Fibroblast of mammary gland (primary cell): ENCODE measurements at regions not wholly inside any gene's neighbourhood (a gene's known extent, or its start where the extent isn't known, plus 50 kb on each side); places are given as distances from the start of the nearest gene placed in this dataset.

Source experiments
- DNase-seq: peaks from one replicate; pipeline ENCODE4 v3.0.0-alpha.2; 2010; ENCODE audit warnings: low read depth
- H3K4me3 ChIP-seq: 2 replicates; pipeline ENCODE4 v1.5.1; 2011; ENCODE audit warnings: low read depth, mild to moderate bottlenecking, low read length, moderate library complexity; ENCODE audit not compliant: control insufficient read depth
- TF ChIP-seq, protein P1 (sequence below): conservative IDR thresholded peaks from 2 replicates; pipeline ENCODE4 v1.5.1; 2011; ENCODE audit warnings: low read depth, low read length, inconsistent platforms; ENCODE audit not compliant: control insufficient read depth, insufficient read depth

DNA sequence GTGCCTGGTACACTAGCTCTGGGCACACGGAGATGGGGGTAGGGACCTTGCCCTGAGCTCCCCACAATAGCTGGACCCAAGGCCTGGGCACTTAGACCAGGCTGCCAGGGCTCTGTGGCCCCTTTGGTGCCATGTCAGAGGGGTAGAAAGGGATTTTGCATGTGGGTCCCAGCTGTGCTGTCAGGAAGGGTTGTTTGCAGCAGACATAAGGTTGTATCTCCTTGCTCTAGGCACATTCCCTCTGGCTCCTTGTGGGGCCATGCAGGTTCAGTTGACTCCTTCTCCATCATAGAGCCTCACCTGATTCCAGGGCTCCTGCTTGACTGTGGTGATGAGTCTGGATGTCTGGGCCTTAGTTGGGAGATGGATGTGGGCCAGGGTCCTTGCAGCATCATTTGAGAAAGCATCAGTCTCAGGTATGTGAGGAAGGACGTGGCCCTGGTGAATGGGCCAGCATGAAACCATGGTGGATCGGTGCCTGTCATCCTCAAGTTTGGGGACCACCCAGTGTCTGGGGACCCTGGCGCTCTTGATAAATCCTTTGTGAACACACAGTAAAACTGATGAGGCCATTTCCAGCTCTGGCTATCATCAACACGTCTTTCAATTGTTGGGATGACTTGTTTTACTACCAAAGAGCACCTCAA, 461.9 kb upstream of the HS6ST1 start:
- H3K4me3 ChIP-seq, result no peak overlapping the region
- TF ChIP-seq, protein P1, sequence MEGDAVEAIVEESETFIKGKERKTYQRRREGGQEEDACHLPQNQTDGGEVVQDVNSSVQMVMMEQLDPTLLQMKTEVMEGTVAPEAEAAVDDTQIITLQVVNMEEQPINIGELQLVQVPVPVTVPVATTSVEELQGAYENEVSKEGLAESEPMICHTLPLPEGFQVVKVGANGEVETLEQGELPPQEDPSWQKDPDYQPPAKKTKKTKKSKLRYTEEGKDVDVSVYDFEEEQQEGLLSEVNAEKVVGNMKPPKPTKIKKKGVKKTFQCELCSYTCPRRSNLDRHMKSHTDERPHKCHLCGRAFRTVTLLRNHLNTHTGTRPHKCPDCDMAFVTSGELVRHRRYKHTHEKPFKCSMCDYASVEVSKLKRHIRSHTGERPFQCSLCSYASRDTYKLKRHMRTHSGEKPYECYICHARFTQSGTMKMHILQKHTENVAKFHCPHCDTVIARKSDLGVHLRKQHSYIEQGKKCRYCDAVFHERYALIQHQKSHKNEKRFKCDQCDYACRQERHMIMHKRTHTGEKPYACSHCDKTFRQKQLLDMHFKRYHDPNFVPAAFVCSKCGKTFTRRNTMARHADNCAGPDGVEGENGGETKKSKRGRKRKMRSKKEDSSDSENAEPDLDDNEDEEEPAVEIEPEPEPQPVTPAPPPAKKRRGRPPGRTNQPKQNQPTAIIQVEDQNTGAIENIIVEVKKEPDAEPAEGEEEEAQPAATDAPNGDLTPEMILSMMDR, result no peak
- DNase-seq, result no peak

DNA sequence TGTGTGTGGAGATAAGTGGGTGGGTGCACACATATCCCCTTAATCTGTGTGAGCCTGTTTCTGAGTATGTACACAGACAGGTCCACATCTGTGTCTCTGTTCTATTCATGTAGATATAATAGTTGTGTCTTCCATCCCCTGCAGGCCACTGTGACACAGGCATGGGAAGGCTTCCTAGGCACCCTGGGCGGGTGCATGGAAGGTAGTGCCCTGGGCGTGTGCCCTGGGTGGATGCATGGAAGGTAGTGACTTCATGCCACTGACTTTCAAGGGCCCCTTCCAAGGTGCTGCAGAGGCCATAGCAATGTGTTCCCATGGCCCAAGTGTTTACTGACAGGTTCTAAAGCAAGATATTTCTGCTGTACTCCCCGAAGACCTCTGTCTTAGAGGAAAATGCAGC, 462.5 kb upstream of the HS6ST1 start:
- TF ChIP-seq, protein P1, result no peak
- H3K4me3 ChIP-seq, result no peak overlapping the region
- DNase-seq, result no peak

DNA sequence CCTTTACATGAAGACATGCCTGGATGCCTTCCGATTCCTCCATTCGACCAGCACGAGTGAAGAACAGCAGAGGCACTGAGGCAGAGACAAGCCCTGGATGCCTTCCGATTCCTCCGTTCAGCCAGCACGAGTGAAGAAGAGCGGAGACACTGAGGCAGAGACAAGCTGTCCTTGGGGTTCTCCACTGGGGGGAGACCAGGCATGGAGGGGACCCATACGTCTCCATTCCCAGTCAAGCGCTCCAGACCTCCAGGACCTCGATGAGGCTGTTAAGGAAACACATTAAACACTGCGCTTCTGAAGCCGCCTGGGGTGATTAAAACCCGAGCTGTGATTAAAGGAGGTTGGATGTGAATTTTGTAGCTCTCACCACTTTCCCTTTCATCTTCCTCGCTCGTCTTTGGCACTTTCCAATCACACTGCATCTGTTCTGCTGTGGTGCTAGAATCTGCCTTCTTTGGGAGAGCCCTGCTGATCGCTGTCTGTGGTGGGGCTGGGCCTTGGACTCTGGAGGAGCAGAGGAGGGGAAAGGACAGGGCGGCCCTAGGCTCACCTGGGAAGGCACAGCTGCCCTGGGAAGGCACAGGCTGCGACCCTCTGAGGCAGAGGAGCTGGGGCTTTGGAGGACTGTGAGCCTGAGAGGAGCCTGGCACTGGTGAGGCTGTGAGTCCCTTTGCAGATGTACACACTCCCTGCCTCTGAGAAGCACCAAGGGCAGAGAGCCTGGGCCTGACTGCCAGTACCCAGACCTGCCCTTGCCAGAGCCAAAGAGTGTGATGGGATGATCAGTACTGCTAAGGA, 463.1 kb upstream of the HS6ST1 start:
- TF ChIP-seq, protein P1, result no peak
- no peak for DNase-seq
- no peak overlapping the region for H3K4me3 ChIP-seq

DNA sequence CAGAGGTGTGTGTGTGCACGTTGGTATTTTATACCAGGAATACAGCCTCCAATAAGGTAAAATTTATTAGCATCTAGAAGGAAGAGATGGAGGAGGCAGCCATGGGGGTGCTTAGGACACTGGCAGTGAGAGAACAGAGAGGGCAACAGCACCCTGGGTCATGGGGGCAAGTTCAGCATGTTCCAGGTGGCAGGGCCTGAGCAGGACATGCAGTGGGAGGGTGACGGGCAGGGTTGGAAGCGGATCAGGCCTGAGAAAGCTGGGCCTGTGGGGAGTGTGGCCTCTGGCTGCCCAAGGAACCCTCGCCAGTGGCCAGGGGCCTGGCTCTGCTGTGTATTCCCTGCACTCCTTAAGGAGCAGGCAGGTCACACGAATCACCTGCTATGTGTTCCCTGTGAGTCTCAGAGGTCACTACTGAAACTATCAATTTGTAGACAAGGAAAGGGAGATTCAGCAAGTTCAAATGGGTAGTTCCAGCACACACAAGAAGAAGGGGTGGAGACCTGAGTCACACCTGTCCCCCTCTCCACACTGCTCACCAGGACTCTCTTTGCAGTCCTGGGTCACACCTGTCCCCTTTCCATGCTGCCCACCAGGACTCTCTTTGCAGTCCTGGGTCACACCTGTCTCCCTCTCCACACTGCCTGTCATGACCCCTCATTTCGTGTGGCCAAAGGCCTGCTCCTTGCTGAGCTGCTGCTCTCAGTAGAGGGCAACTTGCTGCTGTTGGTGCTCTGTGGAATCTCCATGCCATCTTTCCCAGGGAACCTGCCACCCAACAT, 463.9 kb upstream of the HS6ST1 start:
- DNase-seq, result no peak
- TF ChIP-seq, protein P1, result no peak

DNA sequence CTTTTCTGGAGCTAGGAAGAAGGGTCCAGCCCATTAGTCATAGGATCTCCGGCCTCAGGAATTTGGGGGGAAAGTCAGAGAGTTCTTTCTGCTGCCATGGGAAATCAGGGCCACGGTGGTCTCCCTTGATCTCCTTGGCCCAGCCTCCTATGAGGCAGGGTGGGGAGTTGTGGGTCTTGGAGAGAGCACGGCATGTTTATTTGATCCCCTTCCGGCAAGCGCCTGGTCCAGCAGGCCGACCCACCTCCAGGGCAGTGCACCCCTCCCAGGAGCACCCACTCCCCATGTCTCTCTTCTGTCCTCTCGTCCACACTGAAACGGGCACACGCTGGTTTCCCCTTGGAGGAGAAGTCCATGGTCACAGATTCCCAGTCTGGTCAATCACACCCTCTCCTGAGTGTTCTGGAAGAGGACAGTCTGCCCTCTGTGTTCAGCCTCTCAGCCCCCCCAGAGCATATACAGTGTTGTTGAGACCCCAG, 464.6 kb upstream of the HS6ST1 start:
- H3K4me3 ChIP-seq, result no peak overlapping the region
- no peak for DNase-seq
- TF ChIP-seq, protein P1, result no peak

More for the DNA sequence above, 463.9 kb upstream of the HS6ST1 start:
- no peak overlapping the region for H3K4me3 ChIP-seq

DNA sequence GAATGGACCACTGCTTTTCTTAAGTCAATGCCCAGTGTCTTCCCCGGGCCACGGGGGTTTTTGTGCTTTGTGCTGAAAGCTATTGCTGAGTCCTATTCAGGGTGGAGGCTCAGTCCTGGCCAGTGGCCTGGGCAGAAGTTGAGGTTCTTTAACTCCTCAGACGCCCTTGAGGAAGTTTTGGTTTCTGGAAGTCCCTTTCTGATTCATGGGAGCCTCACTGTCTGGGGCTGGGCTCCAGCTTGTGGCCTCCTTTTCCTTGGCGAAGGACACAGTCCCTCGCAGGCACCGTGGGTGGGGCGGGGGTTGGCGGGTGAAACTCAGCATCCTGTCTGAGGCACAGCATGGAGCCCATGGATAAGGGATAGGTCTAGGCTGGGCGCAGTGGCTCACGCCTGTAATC, 465.2 kb upstream of the HS6ST1 start:
- TF ChIP-seq, protein P1, result no peak
- DNase-seq, result no peak
- H3K4me3 ChIP-seq, result no peak overlapping the region
